ENCODE measurements at regions not wholly inside any gene's neighbourhood (a gene's known extent, or its start where the extent isn't known, plus 50 kb on each side); places are given as distances from the start of the nearest gene placed in this dataset.

DNA sequence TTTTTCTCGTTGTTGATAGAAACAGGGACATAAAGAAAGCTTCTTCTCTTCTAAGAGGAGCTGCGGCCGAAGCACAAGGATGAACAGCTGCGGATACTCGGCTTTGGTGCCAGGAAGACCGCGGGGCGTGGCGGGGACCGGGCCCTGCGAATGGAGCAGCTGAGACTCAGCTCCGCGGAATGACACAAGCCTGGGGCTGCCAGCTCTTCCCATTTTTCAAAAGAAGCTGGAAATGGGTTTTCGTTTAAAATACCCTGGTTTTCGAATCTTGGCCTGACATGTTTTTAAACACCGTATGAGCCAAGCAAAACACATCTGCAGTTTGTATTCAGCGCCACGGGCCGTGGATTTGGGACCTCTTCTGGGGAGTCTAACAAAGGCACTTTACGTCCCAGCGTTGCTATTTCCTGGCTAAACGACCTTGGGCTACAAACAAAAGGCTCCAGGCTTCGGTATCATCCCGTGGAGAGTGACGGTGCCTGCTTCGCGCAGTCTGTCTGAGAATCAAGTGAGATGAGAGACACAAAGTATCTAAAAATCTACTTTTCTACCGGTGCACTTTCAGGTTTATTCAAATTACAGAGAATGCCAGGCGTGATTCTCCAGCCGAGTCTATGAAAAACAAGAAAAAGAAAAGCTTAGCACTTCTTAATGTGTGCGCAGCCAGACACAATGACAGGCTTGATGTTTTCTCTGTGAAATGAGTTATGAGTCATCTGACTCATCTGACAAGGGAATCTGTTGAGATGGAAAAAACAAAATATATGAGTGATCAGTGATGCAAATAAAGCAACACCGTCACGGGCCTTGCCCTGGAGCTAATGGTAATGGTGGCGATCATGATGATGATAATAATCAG is 114.0 kb upstream of the TMEM132D start:
- DNase-seq (ENCODE audit: low read depth): no peak

DNA sequence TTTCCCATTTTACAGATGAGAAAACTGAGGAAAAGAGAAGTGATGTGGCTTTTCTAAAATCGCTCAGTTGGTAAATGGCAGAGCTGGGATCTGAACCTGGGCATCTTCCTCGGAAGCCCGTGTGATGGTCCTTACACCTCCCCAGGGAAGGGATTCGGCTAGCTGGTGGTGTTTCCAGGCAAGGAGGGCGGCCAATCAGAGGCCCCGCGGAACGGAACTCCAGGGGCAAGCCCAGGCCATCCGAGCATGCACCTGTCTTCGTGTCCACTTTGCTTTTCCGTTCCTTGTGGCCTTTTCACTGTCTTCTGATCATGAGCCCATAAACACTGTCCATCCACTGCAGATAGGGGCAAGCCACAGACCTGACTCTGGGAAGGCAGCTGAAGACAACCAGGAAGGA is 114.8 kb upstream of the TMEM132D start:
- no peak for DNase-seq (ENCODE audit: low read depth)

DNA sequence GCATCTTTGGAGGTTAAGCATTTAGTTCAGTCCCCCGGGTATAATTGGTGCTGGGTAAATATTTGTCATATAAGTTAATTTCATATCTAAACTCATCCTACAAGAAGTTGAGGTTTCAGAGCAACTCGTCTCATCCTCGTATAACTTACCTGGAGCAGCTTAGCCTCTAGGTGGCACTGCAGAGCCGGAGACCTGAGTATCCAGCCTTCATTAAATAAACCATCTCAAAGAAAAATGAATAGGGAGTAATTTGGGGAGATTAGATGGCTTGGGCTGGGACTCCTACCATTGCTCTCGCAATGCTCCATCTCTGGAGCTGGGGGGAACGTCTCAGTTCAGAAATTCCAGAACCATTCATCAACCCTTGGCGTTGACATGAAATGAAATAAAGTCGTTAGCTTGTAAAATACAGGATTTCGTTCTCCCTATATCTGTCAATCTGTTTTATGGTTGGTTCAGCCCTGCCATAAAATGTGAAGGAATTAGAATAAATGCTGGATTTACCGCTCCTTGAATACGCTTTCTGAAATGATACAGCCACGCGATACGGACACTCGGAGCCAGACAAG is 122.9 kb upstream of the TMEM132D start:
- no peak for DNase-seq (ENCODE audit: low read depth)

DNA sequence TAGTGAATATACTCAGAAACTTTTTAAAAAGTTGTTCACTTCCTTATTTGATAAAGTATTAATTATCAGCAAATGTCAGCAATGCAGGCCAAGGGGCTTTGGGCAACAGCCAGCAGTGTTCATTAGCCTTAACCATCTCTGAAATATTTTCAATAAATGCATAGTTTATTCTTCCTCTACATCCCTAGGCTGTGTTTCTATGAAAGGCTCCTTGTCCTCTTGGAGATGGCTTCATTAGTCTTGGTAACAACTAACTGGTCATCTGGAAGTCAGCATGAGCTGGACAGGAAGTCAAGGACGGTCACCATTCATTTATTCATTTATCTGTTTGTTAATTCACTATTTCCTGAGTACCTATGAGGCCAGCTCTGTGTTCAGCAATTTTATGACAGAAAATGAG is 124.0 kb upstream of the TMEM132D start:
- no peak for DNase-seq (ENCODE audit: low read depth)

DNA sequence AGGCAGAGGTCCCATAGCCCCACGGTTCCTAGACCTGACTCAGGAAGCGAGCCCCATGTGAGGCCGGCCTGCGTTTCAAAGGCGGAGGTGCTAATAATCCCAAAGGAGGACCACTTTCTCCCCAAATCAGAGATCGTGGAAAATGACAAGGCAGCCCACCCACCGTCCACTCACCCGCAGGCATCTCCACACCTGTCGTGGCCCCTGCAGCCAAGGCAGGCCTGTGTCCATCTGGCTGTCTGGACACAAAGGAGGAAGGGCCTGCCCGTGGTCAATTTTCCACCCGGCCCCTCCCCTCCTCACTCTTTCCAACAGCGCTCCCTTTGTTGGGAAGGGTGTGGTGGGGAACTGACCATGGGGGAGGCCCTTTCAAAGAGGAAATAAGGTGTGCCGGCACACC is 125.3 kb upstream of the TMEM132D start:
- DNase-seq (ENCODE audit: low read depth): no peak

DNA sequence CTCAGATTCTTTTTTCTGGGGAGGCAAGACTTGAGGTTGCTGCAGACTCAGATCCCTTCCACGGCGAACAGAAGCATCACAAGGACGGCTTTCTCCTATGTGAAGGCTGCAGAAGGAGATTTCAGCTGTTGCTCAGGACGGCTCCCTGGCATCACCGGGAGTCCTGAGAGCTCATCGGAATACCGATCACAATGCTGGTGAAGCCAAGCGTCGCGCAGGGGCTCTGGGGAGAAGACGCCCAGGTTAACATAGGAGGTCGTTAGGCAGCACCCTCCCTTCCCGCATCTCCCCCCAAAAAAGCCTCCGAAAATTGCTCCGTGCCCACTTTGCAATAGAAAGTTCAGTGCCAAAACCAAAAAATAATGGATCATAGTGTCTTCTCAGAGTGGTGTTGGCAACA is 127.2 kb upstream of the TMEM132D start:
- DNase-seq (ENCODE audit: low read depth): no peak

DNA sequence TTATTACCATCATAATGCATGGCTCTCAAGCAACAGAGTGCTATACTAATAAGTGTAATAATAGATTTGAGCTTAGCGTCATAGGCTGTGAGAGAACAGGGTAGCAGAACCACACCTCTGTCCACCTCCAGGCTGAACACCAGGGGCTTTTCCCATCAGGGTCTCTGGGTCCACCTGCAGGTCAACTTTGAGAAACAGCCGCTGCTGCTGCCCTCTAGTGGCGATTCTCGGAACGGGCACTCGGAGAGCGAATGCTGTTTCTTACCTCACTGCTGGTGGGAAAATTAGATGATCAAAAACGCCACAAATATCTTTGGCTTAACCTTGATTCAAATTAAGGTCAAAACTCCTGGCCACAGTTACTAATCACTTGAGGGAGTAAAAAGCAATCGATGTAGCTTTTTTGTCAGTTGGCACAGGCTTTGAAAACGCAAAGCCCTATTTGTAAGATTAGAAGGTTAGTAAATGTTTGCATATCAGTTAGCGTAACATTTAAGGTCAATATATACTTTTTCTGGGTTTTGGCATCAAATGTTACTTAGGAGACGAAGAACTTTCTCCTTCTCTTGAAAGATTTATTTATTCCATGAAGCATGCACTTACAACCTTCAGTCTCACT is 127.9 kb upstream of the TMEM132D start:
- peak; percentile 1 for DNase-seq (ENCODE audit: low read depth)

DNA sequence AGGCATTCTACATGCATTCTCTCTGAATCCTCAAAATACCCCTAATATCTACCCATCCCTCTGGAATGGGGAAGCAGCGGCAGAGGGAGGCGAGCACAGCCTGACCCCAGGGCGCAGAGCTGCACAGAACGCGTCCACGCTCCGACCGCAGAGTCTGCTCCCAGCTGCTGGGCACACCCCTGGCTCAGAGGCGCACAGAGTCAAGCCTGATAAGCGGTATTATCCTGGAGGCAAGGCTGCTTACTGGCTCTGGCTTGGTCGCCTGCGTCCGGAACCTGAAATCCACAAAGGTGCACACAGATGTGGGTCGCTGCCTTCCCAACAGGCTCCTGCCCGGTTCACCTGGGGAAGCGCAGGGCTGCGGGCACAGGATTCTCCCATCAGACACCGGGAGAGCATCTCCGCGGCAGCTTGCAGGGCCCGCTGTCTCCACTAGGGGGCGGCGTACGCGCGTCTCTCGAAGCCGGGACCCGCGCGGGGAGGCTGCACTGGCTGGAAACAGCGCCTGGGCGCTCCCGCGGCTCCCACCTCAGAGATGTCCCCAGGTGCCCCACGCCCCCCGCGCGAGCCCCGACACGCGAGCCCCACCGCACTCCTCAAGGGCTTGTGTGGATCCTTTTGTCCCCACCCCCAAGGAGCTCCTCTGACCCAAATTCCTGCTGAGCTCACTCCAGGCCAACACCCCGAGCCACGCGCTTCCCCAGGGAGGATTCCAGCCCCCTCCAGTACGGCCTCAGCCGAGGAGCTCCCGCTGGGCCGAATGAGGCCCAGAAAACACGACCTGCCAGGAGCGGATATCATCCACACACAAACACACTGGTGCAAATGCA is 120.1 kb upstream of the FZD10 start:
- DNase-seq (ENCODE audit: low read depth): no peak

DNA sequence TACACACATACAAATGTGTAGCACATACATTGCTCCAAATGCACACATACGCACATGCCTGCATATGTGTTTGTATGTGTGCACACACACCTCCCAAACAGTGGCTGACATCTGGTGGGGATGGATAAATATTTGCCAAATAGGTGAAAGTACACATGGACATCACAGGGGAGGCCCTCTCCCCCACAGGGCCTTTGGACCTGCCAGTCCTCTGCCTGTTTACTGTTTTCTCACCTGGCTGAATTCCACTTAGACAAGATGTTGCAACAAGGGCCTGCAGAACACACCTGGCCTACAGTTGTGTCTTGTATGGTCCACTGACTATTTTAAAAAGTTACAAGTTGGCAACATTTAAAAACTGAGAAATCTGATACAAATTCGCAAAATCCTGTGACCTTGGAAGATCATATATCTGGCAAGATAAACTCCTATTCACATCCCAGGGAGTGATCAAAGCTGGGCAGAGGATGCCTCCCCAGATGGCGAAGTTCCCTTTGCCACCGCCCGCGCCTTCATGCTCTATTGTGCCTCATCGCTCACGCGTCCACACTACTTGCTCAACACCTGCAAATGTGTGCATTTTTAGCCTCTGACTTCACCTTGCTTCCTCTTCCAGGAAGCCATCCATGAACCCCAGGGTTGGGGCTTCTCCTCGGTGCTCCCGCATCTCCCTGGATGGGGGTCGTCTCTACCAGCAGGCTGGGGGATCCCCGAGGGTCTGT is 118.4 kb upstream of the FZD10 start:
- no peak for DNase-seq (ENCODE audit: low read depth)

DNA sequence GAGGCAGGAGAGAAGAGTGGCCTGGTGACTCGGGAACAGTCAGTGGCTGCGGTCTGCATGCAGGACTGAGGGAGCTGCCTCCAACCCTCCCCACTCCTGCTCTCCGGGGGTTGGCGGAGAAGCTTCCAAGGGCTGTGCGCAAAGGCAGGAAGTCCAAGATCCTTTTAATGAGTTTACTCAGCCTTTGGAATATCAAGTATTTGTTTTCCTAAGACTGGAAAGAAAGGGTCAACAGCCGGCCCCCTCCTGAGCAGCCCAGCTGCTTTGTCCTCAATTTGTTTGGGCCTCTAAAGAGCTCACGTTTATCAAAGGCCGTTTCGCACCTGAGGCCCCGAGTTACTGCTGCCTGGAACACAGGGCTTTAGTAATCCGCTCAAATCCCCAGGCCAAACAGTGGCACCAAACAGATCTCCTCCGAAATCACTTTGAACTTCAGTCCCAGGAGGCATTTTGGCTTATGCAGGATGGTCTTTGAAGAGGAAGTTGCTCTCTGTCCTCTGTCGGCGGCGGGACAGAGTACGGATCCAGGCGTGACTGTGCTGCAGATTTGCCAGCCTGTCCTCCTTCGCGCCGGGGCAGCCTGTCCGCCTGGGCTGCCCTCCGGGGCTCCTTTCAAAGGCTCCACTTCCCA is 117.2 kb upstream of the FZD10 start:
- no peak for DNase-seq (ENCODE audit: low read depth)

DNA sequence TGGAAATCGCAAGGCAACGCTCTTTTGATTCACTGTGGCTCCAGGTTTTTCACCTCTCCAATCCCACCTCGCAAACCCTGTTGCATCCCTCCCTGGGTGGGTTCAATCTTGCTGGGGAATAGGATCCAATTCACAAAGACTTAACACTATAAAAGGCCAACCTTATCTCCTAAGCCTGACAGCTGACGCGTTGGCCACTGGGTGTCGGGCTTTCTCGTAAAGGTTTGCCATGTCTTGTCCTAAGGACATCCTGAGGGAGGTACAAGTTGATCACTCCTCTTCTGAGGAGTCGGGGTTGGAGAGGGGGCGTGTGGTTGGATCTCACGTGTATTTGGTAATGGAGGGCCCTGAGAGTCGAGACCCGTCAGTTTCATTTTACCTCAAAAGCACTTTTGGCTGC is 112.6 kb upstream of the FZD10 start:
- DNase-seq (ENCODE audit: low read depth): no peak

DNA sequence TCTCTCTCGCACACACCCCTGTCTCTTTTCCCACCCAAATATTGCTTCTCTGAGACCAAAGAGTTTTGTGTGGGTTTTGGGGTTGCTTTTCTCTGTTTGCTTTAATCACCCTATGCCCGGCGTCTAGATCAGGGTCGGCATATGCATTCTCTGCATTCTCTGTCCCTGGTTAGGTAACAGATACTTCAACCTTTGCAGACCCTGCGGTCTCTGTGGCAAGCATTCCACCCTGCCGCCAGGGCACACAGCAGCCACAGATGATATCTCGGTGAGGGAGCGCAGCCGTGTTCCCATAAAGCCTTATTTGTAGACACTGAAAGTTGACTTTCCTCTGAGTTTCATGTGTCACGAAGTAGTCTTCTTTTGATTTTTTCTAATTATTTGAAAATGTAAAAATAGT is 110.4 kb upstream of the FZD10 start:
- DNase-seq (ENCODE audit: low read depth): no peak

DNA sequence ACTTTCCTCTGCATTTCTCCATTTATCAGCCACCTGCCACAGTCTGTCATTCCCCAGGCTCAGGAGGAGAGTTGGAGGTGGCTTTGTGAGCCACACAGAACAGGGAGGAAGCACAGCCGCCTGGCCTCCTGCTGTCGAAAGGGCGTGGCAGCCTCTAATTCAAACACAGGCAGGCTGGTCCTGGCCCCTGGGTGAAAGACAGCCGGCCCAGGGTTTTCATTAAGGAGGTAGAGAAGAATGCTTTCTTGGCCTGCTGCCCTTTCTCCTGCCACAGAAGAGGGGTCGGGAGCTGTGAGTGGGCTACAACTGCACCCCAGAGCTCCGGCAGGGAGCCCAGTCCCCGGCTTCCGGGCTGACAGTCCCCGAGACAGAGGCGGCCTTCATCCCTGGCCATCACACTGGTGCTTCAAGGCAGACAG is 108.6 kb upstream of the FZD10 start:
- no peak for DNase-seq (ENCODE audit: low read depth)

DNA sequence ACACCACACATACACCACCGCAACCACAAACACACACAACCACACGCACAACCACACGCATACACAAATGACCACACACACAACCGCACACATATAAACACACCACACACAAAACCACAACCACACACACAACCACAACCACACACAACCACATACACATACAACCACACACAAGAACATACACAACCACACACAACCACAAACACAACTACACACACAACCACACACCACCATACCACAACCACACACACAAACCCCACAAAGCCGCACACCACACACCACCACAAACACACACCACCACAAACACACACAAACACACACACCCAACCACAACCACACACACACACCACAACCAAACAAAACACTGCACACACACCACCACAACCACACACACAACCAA is 107.5 kb upstream of the FZD10 start:
- DNase-seq (ENCODE audit: low read depth): no peak

DNA sequence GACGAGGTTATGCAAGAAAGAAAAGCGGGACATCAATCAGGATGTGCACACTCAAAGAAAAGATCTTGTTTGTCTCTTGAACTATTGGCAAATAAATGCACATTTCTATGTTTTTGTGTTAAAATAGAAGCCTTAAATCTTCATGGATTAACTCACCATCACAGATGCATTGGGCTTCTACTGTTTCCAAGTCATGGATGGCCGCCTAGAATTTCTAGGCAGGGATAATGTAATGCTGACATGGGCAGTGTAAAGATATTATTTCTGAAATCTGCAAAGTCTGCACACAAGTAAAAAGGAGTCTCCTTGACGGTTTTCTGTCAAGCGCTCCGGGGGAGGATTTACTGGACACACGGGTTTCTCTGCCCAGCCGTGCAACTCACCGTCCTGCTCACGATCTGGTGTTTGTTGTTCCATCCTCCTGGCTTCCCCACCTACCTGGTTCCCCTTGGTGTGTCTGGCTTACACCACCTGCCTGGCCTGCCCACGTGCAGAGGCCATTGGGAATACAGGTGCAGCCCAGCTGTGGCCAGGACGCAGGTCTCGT is 103.3 kb upstream of the FZD10 start:
- no peak for DNase-seq (ENCODE audit: low read depth)

DNA sequence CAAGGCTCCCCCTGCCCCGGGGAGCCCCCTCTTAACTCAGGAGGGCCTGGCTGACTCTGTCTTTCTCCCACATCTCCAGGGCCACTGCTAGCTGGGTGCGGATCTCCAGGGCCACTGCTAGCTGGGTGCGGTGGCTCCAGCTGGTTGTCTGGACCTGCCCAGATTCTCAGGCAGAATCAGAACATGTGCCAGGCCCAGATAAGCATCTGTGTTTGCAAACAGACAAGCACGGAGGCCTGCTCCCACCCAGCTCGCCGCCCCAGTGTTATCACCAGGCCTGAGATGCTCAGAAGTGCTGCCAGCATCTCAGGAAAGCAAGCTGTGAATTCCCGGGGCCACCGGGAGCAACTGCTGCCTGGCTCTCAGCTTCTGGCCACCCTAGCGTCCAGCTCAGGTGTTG is 98.4 kb upstream of the FZD10 start:
- DNase-seq (ENCODE audit: low read depth): no peak

DNA sequence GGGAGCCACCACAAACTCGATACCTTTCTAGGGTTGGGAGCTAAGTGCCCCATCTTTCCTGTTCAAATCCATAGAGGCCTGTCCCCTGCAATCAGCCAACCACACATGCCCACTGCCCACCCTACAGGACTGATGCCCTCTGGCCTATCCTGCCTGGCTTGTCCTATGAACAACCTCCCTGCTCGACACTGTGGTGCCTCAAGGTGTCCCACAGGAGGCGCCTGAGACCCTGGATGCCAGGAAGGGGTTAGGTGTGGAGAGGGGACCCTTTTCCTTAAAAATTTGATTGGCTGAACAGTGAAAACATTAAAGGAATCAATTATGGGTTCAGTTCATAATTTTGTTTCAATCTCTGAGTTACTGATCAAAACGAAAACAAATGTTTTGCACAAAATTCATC is 97.3 kb upstream of the FZD10 start:
- no peak for DNase-seq (ENCODE audit: low read depth)

DNA sequence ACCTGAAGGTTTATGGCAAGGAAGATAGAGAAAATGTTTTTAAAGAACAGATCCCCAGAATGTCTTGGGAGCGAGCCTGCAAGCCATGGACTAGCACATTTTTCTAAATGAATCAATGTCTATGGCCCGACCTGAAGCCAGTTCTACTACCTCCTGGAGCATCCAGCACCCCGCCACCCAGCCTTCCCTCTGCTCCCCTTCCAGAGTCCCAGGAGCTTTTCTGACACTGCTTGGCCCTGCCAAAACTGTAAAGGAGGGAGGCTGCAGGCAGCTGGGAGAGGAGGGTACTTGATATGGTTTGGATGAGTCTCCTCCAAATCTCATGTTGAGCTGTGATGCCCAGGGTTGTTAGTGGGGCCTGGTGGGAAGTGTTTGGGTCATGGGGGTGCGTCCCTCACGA is 95.5 kb upstream of the FZD10 start:
- no peak for DNase-seq (ENCODE audit: low read depth)

DNA sequence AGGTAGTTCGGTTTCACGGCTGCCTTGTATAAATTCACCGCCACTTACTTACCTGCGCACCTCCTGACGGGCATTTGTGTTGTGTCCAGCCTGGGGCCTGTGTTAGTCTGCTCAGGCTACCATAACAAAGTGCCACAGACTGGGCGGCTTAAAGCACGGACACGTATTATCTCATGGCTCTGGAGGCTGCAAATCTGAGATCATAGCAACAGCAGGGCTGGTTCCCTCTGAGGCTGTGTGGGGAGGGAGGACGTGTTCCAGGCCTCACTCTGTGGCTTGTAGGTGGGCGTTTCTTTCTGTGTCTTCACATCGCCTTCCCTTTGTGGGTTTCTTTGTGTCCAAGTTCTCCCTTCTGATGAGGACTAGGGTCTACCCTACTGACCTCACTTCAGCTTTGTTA is 93.5 kb upstream of the FZD10 start:
- DNase-seq (ENCODE audit: low read depth): no peak

DNA sequence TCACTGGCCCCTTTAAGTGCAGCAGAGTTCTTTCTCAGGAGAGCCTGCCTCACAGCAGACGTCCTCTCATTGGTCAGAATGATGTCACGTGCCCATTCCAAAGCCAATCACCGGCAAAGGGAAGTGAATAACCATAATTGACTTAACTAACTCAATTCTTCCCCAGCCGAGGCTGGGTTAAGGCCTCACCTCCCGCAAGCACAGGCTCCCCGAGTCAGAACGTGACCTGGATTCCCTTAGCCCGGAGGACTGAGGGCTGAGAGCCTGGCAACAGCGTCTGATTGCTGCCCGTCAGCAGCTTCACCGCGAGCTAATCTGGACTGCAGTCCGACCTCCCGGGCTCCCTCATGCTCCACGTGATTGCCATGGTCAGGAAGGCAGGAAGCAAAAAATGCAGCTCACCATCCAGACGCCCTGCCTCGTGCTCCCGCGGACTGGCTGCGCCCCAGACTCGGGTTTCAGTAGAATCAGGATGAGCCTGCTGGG is 92.1 kb upstream of the FZD10 start:
- DNase-seq (ENCODE audit: low read depth): no peak

DNA sequence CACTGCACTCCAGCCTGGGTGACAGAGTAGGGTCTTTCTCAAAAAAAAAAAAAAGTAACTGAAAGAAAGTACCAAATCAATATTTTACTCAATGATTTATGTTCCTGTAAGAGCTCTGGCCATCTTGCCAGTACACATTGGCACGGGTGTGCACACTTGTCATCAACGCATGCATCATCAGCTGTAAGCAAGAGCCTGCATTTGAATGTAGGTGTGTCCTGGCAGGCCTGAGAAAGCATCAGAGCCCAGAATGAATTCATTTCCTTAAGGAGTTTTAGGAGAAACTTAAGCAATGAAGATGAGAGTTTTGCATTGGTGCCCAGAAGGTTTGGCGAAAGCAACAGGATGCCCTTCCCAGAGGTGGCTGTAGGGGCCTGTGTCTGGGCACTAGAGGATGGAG is 88.5 kb upstream of the FZD10 start:
- DNase-seq (ENCODE audit: low read depth): no peak
